HEK293 (cell line): ENCODE measurements at regions not wholly inside any gene's neighbourhood (a gene's known extent, or its start where the extent isn't known, plus 50 kb on each side); places are given as distances from the start of the nearest gene placed in this dataset.

ENCODE experiments used
- BCL6B ChIP-seq: fragments of 450-650 bp; formaldehyde crosslinking; IDR thresholded peaks from 2 replicates; pipeline ENCODE4 v1.5.1; 2017; ENCODE audit warnings: missing biosample characterization, missing genetic modification characterization
- CTCF ChIP-seq: fragments of 450-650 bp; formaldehyde crosslinking; IDR thresholded peaks from 2 replicates; pipeline ENCODE4 v1.5.1; 2016; ENCODE audit warnings: missing biosample characterization, missing genetic modification characterization
- ELK4 ChIP-seq: IDR thresholded peaks from 2 replicates; pipeline ENCODE4 v1.6.1; 2011; ENCODE audit warnings: mild to moderate bottlenecking, low read depth, low read length, borderline replicate concordance
- TRIM28 ChIP-seq: IDR thresholded peaks from 2 replicates; pipeline ENCODE4 v1.6.1; 2011; ENCODE audit warnings: low read length, control low read depth, borderline replicate concordance
- YY1 ChIP-seq: fragments of 450-650 bp; formaldehyde crosslinking; IDR thresholded peaks from 2 replicates; pipeline ENCODE4 v1.5.1; 2018; ENCODE audit warnings: missing biosample characterization, missing genetic modification characterization
- ZBTB11 ChIP-seq: fragments of 450-650 bp; formaldehyde crosslinking; conservative IDR thresholded peaks from 2 replicates; pipeline ENCODE4 v1.5.1; 2016; ENCODE audit warnings: low read depth, missing biosample characterization, missing genetic modification characterization
- ZNF248 ChIP-seq: fragments of 450-650 bp; formaldehyde crosslinking; IDR thresholded peaks from 2 replicates; pipeline ENCODE4 v1.5.1; 2017; ENCODE audit warnings: missing biosample characterization, missing genetic modification characterization
- ZNF394 ChIP-seq: fragments of 450-650 bp; formaldehyde crosslinking; IDR thresholded peaks from 2 replicates; pipeline ENCODE4 v1.5.1; 2016; ENCODE audit warnings: missing biosample characterization, missing genetic modification characterization, mild to moderate bottlenecking, moderate library complexity, borderline replicate concordance
- ZNF426 ChIP-seq: fragments of 450-650 bp; formaldehyde crosslinking; IDR thresholded peaks from 2 replicates; pipeline ENCODE4 v1.5.1; 2017; ENCODE audit warnings: missing biosample characterization, missing genetic modification characterization, mild to moderate bottlenecking, inconsistent platforms, moderate library complexity
- ZNF692 ChIP-seq: fragments of 450-650 bp; formaldehyde crosslinking; IDR thresholded peaks from 2 replicates; pipeline ENCODE4 v1.5.1; 2016; ENCODE audit warnings: missing biosample characterization, missing genetic modification characterization
- ZNF707 ChIP-seq: fragments of 450-650 bp; formaldehyde crosslinking; IDR thresholded peaks from 2 replicates; pipeline ENCODE4 v1.5.1; 2016; ENCODE audit warnings: missing biosample characterization, missing genetic modification characterization

- TF ChIP-seq ZNF707 (no peak), ZNF692 (tag by site-specific recombination) (no peak), YY1 (no peak), ZNF394 (no peak), CTCF (no peak), BCL6B (no peak), ZNF426 (tag by site-specific recombination) (no peak), ELK4 (no peak), ZNF248 (tag by site-specific recombination) (no peak), TRIM28 (no peak), ZBTB11 (tag by site-specific recombination) (no peak)
Measured at GRCh38 chr13:86856991-86857390, 814.2 kb upstream of the SLITRK5 start.
